Hepatocyte (in vitro differentiated cells): ENCODE measurements at regions not wholly inside any gene's neighbourhood (a gene's known extent, or its start where the extent isn't known, plus 50 kb on each side); places are given as distances from the start of the nearest gene placed in this dataset.

Source experiments
- EZH2 ChIP-seq: fragments of 200-600 bp; sonication (generic); IDR thresholded peaks from 2 replicates; pipeline ENCODE4 v1.6.1; 2016; ENCODE audit warnings: antibody characterized with exemption, mild to moderate bottlenecking, borderline replicate concordance
- TF ChIP-seq, protein P1 (sequence below): fragments of 200-600 bp; sonication (generic); IDR thresholded peaks from 2 replicates; pipeline ENCODE4 v1.5.1; 2016; ENCODE audit warnings: antibody characterized with exemption, mild to moderate bottlenecking; ENCODE audit not compliant: poor library complexity

DNA sequence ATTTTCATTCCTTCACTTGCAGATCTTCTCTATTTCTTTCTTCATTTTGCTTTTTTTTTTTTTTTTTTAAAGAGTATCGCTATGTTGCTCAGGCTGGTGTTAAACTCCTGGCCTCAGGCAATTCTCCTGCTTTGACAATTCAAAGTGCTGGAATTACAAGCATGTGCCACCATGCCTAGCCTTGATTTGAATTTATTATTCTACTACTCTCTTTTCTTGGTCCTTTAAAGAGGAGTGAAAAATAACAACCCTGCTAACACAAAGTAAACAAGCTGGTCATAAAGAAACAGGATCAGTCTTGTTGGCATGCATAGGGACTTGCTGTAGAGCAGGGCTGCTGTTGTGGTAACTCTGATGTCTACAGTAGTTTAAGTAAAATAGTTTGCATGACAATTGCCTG, 1615.3 kb upstream of the ZEB2 start:
- TF ChIP-seq, protein P1, sequence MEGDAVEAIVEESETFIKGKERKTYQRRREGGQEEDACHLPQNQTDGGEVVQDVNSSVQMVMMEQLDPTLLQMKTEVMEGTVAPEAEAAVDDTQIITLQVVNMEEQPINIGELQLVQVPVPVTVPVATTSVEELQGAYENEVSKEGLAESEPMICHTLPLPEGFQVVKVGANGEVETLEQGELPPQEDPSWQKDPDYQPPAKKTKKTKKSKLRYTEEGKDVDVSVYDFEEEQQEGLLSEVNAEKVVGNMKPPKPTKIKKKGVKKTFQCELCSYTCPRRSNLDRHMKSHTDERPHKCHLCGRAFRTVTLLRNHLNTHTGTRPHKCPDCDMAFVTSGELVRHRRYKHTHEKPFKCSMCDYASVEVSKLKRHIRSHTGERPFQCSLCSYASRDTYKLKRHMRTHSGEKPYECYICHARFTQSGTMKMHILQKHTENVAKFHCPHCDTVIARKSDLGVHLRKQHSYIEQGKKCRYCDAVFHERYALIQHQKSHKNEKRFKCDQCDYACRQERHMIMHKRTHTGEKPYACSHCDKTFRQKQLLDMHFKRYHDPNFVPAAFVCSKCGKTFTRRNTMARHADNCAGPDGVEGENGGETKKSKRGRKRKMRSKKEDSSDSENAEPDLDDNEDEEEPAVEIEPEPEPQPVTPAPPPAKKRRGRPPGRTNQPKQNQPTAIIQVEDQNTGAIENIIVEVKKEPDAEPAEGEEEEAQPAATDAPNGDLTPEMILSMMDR = no peak
- no peak for TF ChIP-seq EZH2
